T-helper 17 cell (primary cell): ENCODE measurements at regions not wholly inside any gene's neighbourhood (a gene's known extent, or its start where the extent isn't known, plus 50 kb on each side); places are given as distances from the start of the nearest gene placed in this dataset.
A peak's percentile ranks its signal among the peaks of the same experiment; 100 is the strongest.

Experiments used
- ATAC-seq: fragments of 150-1000 bp; cut with Tn5 transposase; 2 replicates; pipeline ENCODE4 v1.10.0; 2021; ENCODE audit warnings: mild to moderate bottlenecking, moderate library complexity
- DNase-seq, 3 donors: peaks; one replicate each; pipeline versions ENCODE4 v3.0.0 to v3.0.0-alpha.2; 2020 to 2021
- H3K9me3 ChIP-seq: one replicate; pipeline ENCODE4 v1.7.0; 2013; ENCODE audit warnings: low read length, mild to moderate bottlenecking; ENCODE audit not compliant: control insufficient read depth, poor library complexity, severe bottlenecking
- H3K27ac Mint-ChIP-seq: one replicate; pipeline ENCODE4 v1.8.0; 2022; ENCODE audit warnings: mild to moderate bottlenecking, moderate library complexity, mixed read lengths
- H3K27me3 Mint-ChIP-seq: one replicate; pipeline ENCODE4 v1.8.0; 2022; ENCODE audit warnings: mixed read lengths
- H3K36me3 Mint-ChIP-seq: one replicate; pipeline ENCODE4 v1.8.0; 2022; ENCODE audit warnings: low read depth, mixed read lengths
- H3K4me1 Mint-ChIP-seq: one replicate; pipeline ENCODE4 v1.8.0; 2022; ENCODE audit warnings: mild to moderate bottlenecking, mixed read lengths
- H3K4me3 Mint-ChIP-seq: one replicate; pipeline ENCODE4 v1.8.0; 2022; ENCODE audit warnings: mild to moderate bottlenecking, moderate library complexity, mixed read lengths

DNA sequence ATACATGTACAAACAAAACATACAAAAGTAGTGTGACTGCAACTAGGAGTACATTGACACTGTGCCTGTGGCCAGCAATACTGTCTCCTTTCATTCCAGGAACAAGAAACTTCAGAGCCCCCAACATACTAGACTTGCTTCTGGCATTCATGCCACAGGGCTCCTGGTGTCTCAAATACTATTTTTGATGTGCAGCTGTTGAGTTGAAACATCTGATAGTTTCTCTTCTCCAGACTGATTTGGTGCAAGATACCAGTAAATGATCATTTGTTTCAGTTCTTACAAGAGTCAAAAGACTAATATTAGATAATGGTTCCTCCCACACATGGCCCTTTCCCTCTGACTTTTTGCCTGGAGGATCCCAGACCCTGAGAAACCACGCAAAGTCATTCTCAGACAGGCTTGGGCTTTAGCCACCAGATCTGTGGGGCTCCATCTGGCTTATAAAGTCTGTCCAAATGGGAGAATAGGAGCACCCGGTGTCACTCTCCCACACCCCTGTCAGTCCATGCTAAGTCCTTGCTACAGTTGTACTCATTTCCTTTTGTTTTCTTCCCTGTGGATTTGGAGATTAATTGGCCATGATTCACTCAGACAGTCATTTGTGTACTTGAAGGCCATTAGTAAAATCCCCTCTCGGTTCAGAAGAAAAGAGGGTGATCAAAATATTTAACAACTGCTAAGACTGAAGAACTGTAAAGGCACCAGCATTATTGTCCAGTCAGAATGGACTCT is 163.5 kb upstream of the RUNX1 start:
- Mint-ChIP-seq H3K36me3 (no peaks in the 10 kb centered on the region), H3K27ac (no peak overlapping the region), H3K27me3 (peaks cover 5% of the 10 kb centered on the region), H3K4me1 (no peaks in the 10 kb centered on the region), H3K4me3 (no peak overlapping the region)
- H3K9me3 ChIP-seq, result no peaks in the 10 kb centered on the region
- ATAC-seq, result no peak
- no peak for DNase-seq

DNA sequence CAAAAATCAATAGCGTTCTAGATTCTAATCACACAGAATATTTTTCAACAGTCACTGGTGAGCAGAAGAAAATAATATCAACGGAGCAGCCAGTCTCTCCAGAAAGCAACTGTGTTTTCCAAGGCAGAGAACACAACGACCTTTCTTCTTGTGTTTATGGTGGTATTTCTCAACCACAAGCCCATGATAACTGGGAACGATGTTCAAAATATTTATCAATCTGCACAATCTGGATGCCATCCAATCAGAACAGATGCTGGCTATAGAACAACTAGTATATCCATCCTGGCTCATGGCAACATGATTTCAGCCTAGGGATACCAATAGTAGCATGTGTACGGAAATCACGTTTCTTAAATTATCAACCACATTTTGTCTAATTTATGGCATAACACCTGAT is 162.7 kb upstream of the RUNX1 start:
- no peak overlapping the region for H3K4me3 Mint-ChIP-seq
- no peak for DNase-seq
- H3K27ac Mint-ChIP-seq, result no peak overlapping the region
- H3K4me1 Mint-ChIP-seq, result peaks cover 1% of the 10 kb centered on the region
- no peaks in the 10 kb centered on the region for H3K36me3 Mint-ChIP-seq
- no peak for ATAC-seq
- H3K27me3 Mint-ChIP-seq, result peaks cover 7% of the 10 kb centered on the region
- no peaks in the 10 kb centered on the region for H3K9me3 ChIP-seq

DNA sequence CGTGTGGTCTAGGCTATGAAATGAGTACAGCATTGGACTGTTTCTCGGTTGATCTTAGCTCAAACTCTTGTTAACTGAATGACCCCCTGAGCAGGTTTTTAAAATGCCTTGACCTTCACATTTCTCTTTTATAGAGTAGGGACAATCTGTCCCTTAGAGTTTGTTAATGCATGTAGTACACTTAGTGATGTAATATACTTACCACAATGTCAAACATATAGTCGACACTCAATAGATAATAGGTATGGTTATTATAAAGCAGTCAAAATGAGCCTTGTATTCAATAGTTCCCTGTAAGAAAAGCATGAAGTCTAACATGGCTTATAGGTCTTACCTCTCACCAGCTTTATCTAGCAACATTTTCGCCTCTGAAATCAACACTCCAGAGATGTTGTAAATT is 161.0 kb upstream of the RUNX1 start:
- Mint-ChIP-seq H3K27ac (no peak overlapping the region), H3K4me3 (no peak overlapping the region), H3K27me3 (peaks cover 10% of the 10 kb centered on the region)

DNA sequence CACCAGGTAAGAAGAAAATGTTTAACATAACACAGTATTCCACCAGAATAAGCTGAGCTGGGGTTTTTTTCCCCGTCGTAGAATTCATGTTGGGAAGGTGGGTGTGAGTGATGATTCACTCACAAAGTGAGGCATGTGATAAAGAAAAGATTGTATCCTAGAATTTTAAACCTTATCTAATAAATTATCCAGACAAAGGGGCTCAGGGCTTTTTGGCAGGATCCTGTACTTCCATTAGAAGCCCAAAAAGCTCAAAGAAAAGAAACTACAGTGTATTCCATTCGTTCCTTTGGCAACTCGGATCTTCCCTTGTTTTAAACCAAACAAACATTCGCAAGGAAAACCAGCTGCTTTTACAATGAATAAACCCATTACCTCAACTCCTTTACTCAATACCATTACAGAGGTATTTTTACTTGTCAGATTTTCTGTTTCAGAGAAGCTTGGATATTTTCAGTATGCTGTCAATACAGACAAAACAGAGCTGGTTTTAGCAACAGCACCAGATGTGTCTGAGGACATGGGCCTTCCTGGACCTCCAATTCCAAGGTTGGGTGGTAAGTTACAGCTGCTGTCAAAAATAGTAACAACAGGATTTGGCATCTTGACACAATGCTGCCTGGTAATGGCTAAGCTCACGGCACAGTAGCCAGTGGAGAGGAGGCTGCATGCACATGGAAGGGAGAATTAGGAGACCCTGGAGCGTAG is 159.9 kb upstream of the RUNX1 start:
- ATAC-seq, result no peak
- no peak for DNase-seq
- no peaks in the 10 kb centered on the region for H3K36me3 Mint-ChIP-seq
- H3K27me3 Mint-ChIP-seq, result peaks cover 10% of the 10 kb centered on the region
- H3K4me1 Mint-ChIP-seq, result peaks cover 18% of the 10 kb centered on the region
- no peaks in the 10 kb centered on the region for H3K9me3 ChIP-seq
- H3K27ac Mint-ChIP-seq, result no peak overlapping the region
- H3K4me3 Mint-ChIP-seq, result no peak overlapping the region

More for the DNA sequence above, 161.0 kb upstream of the RUNX1 start:
- no peaks in the 10 kb centered on the region for H3K9me3 ChIP-seq
- H3K4me1 Mint-ChIP-seq, result peaks cover 13% of the 10 kb centered on the region
- DNase-seq (no peak), ATAC-seq (no peak)
- H3K36me3 Mint-ChIP-seq, result no peaks in the 10 kb centered on the region

DNA sequence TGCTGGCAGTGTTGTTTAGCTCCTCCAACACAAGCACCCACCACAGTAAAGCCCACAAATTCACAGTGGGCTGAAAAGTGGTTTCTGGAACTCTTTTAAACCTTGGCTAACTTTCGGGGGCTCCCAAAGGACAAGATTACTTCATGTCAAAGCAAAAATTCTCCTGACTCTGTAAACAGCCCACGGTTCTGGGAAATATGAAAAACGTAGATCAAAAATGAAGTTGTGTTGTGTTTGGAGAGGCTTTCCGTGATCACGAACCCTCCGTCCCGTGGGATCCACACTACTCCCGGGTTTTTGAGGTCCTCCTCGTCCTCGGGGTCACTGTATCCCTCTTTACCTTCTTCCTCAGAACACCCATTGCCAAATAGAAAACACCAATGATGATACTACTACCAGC is 159.0 kb upstream of the RUNX1 start:
- DNase-seq (no peak), ATAC-seq (no peak)
- Mint-ChIP-seq H3K36me3 (no peaks in the 10 kb centered on the region), H3K4me3 (no peak overlapping the region), H3K4me1 (peaks cover 18% of the 10 kb centered on the region), H3K27ac (no peak overlapping the region), H3K27me3 (peaks cover 13% of the 10 kb centered on the region)
- no peaks in the 10 kb centered on the region for H3K9me3 ChIP-seq

DNA sequence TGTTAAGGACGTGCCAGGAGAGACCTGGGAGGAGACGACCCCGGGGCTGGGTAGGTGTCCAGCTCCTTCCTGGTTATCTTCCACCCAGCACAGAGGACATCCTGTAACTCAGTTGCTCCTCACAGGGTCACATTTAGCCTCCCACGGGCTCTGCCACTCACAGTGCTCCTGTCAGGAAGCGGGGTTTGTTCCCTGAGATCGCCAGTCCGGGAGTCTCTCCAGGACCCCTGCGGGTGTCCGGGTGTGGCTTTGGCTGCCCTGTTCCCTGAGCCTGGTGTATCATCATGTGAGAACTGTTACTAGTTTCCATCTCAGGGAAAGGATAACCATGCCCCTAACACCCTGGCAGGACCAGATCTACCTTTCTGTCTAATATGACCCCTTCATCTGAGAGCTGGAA is 158.2 kb upstream of the RUNX1 start:
- Mint-ChIP-seq H3K27ac (no peak overlapping the region), H3K27me3 (peaks cover 13% of the 10 kb centered on the region), H3K4me3 (no peak overlapping the region), H3K36me3 (no peaks in the 10 kb centered on the region), H3K4me1 (peaks cover 18% of the 10 kb centered on the region)
- ATAC-seq, result no peak
- H3K9me3 ChIP-seq, result no peaks in the 10 kb centered on the region
- DNase-seq, result no peak

DNA sequence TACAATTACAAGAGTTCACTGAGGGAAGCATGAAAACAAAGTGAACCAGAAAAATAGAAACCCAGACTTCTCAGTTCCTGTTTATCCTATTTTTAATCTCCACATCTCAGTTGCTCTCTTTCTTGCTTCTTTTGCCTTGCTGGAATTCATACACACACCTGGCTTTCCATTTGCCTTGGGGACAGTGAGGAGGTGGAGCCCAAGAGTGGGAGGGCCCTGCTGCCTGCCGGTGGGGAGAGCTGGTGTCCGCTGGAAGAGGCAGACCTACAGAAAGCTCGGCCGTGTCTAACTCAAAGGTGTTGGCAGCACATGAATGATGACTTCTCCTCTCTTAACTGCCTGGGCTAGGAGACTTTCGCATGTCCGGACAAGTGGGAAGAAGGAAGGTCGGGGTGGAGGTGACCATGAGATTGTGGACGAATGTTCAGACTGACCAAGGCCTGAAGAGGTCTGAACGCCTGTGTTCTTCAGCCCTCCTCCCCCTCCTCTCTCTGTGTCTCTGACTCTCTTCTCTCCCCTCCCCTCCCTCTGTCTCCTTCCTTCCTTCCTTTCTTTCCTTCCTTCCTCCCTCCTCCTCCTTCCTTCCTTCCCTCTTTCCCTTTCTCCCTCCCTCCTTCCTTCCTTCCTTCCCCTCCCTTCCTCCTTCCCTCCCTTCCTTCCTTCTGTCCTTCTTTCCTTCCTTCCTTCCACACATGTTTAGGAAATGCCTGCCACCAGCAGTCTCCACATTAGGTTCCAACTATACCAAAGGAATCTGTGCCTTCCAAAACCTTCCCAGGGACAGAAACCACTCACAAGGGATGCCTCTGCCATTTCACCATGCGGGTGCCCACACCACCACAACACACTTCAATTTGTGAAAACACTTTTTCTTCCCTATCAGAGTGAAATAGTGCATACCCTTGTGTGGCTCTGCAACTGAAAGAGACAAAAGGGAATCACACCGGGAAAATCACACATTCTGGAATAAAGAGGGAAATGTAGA is 157.3 kb upstream of the RUNX1 start:
- ATAC-seq (no peak), DNase-seq (no peak)
- Mint-ChIP-seq H3K27ac (peak overlapping the region; percentile 56), H3K4me1 (peaks cover 18% of the 10 kb centered on the region), H3K27me3 (peaks cover 13% of the 10 kb centered on the region), H3K36me3 (no peaks in the 10 kb centered on the region), H3K4me3 (peak overlapping the region; percentile 86)
- no peaks in the 10 kb centered on the region for H3K9me3 ChIP-seq

DNA sequence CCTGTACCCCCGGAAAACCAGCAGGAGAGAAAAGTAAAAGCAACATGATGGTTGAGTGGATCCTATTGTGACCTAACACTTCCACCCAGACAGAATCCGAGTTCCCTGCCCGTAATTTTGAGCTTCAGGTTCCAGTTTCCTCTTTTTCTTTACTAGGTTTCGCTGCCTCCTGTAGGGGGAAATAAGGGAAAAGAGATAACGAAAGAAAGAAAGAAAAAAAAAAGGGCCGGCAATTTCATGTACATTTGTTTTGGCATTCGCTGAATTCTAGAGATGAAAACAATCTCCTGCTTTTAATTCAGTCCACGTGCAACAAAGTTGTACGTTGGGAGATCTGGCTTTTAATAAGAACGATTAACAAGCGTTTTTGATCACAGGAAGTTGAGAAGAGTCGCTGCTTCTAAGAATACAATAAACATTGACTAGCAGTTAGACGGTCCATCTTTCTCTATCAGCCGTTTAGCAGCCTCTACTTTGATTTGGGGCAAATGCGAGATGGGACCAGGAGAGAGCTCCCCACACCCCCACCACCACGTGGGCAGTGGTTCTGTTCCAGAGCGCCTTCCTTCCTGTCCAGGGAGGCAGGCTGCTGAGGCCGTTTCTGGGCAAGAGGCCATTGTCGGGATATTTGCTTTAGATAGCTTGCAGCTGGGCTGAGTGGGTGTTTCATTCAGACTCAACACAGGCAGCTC is 155.9 kb upstream of the RUNX1 start:
- peaks cover 13% of the 10 kb centered on the region for H3K27me3 Mint-ChIP-seq
- H3K9me3 ChIP-seq, result no peaks in the 10 kb centered on the region
- H3K36me3 Mint-ChIP-seq, result no peaks in the 10 kb centered on the region
- peak overlapping the region; percentile 86 for H3K4me3 Mint-ChIP-seq
- peak overlapping the region; percentile 56 for H3K27ac Mint-ChIP-seq
- no peak for DNase-seq
- H3K4me1 Mint-ChIP-seq, result peaks cover 18% of the 10 kb centered on the region
- ATAC-seq, result peak; percentile 35

DNA sequence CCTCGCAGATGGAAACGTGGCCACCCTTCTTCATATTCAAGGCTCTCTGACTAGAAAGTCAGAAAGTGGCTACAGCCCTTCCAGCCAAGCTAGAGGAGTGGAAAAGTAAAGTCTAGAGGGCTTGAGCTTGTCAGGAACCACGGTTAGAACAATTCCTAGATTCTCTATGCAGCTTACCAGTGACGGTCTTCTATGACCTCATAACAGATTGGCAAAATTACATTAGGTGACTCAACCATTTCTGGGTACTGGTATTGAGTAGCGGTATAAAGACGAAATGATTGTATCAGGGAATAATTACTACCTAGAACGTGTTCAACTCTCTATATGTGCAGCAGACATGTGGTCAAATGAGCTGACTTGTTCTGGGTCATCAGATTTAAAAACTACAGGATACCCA is 155.0 kb upstream of the RUNX1 start:
- no peak for ATAC-seq
- H3K9me3 ChIP-seq, result no peaks in the 10 kb centered on the region
- Mint-ChIP-seq H3K4me3 (no peak overlapping the region), H3K27me3 (peaks cover 13% of the 10 kb centered on the region), H3K27ac (no peak overlapping the region), H3K4me1 (peaks cover 18% of the 10 kb centered on the region), H3K36me3 (no peaks in the 10 kb centered on the region)
- DNase-seq, result no peak

DNA sequence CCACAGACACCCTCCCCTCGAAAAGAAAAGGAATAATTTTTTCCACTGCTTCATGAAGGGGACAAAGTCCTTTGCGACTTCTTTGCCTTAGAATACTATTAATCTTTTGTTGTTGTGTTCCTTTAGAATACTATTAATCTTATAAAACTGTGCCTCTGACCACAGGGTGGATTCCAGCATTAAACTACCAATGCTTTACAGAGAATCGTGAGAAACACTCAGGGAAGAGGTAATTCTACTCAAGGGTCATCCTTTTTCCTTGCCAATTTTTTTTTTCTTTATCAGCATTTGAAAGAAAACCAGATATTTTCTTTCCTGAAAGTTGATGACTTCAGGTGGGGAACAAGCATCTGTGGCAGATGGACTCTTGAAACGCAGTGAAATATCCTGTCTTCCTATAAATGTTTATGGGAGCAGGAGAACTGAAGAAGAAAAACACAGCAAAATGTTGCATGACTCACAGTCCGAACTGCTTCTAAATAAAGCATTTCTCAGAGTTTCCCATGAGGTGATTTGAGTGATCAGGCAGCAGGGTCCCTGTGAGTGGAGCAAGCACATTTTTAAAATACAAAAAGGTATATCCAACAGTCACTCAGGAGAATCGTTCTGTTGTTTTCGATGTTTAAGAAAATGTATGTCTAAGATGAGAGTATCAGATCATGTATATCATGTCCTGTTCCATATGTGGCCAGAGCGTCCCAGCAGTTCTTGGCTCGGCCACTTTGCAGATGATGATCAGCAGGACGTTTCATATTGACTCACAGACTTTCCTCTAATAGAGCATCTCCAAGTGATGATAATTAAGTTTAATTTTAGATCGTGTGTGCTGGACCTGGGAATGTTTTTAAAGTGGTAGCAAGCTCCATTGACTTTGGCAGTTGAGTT is 154.2 kb upstream of the RUNX1 start:
- H3K4me3 Mint-ChIP-seq, result no peak overlapping the region
- H3K27me3 Mint-ChIP-seq, result peaks cover 13% of the 10 kb centered on the region
- H3K4me1 Mint-ChIP-seq, result peaks cover 18% of the 10 kb centered on the region
- no peaks in the 10 kb centered on the region for H3K36me3 Mint-ChIP-seq
- H3K27ac Mint-ChIP-seq, result no peak overlapping the region
- ATAC-seq, result no peak
- no peak for DNase-seq
- H3K9me3 ChIP-seq, result no peaks in the 10 kb centered on the region

DNA sequence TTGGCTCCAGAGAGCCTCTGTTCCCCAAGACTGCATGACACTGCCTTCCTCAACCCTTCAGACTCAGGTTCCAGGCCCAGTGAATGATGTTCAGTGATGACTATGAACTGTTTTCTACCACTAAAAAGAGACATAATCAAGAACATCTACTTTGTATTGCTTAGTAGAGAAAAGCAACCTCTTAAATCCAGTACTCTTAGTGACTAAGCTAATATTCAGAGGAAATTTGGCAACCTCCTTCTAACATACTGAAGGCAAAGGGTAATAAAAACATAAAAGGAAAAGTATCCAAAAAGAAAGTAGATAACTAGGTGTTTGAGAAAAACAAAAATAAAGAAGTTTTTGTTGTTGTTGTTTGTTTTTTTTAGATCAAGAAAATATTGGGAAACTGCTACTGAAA is 153.3 kb upstream of the RUNX1 start:
- no peaks in the 10 kb centered on the region for H3K9me3 ChIP-seq
- H3K27ac Mint-ChIP-seq, result no peak overlapping the region
- no peak overlapping the region for H3K4me3 Mint-ChIP-seq
- H3K36me3 Mint-ChIP-seq, result no peaks in the 10 kb centered on the region
- peaks cover 13% of the 10 kb centered on the region for H3K27me3 Mint-ChIP-seq
- H3K4me1 Mint-ChIP-seq, result peaks cover 18% of the 10 kb centered on the region
- no peak for DNase-seq
- no peak for ATAC-seq

DNA sequence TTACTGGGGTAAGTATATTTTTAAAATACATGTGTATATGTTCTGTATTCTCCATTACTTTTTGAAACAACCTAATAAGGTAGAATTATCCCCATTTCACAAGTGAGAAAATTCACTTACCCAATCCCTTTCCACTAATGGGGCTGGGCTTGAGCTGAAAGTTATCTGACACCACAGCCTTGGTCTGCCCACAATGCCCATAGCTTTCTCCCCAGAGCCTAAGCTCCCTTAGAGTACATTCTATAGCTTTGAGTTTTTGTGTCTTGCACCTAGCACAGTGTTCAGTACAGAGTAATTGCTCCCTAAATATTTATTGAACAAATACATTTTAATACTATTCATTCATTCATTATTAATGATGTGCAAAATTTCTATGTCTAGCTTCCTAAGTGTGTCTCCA is 152.7 kb upstream of the RUNX1 start:
- no peaks in the 10 kb centered on the region for H3K9me3 ChIP-seq
- ATAC-seq (no peak), DNase-seq (no peak)
- Mint-ChIP-seq H3K27me3 (peaks cover 11% of the 10 kb centered on the region), H3K27ac (no peak overlapping the region), H3K36me3 (no peaks in the 10 kb centered on the region), H3K4me1 (peaks cover 17% of the 10 kb centered on the region), H3K4me3 (no peak overlapping the region)
